HG03571 (cell line): ENCODE measurements at regions not wholly inside any gene's neighbourhood (a gene's known extent, or its start where the extent isn't known, plus 50 kb on each side); places are given as distances from the start of the nearest gene placed in this dataset.

Experiments used
- ATAC-seq: cut with Tn5 transposase; IDR thresholded peaks from one replicate; pipeline ENCODE4 v1.9.1; 2021; ENCODE audit not compliant: unreplicated experiment

DNA sequence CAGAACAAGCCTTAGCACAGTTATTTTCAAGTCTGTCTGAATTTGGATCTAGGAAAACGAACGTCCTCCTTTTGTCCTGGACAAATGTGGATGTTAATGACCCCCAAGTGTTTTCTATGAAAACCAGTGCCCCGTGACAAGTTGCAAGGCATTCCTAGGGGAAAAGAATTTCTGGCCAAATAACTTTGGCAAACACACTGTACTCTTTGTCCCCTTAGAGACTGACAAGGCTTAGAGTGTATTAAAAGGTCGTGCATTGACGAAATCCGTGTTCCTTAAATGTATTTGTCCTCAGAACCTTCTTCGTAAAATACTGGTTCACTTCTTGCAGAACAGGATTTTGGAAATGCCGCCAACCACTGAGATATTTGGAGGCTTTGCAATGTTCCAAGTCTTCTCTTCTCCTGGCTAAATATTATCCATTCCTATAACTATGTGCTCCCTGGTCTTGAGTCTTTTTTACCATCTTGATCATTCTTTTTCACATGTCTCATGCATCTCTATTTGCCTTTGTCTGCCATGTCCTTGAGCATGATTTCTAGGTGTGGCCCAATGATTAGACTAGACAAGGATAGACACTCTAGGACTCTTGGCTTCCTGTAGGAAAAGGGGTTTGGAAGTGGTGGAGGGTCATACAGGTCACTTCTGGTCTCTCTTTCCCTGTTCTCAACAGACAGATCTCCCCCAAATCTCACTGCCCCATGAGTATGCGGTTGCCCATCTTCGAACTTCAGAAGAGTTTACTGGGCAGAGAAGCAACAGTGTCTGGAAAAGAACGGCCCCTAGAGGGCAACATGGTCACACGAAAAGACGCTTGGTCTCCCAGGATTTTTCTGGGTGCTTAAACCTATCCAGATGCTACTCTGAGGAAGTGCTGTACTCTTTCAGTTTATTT is 117.5 kb downstream of the EDEM1 start:
- peak; percentile 80 for ATAC-seq

DNA sequence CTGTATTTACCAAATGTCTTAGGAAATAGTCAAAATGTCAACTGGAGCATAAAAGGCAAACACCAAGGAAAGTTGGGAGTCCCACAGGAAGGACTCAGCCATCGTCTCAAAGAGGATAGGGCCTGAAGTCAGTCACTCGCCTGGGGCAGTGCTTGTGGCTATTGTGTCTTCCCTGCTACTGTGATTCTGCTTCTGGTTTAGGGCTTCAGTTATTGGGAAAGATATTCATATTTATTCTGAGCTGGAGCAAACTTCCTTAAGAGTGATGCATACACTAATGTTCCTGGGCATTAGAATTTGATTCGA is 118.1 kb downstream of the EDEM1 start:
- ATAC-seq: no peak

DNA sequence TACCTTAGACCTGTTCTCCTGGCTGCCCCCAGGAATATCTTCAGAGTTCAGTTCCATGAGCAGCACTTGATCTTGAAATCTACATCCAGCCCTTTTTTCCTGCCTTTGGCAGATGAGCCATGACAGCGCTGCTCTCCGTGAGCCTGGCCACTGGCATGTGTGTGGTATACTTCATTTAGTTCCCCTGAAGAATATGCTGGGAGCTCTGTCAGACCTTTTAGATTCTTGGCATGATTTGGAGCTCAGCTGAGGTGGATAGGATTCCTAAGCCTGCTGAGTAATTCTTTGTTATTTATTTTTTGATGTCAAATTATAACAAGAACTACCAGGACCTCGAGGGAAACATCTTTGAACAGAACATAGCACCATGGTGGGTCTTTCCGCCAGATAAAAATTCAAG is 121.7 kb downstream of the EDEM1 start:
- ATAC-seq: no peak

DNA sequence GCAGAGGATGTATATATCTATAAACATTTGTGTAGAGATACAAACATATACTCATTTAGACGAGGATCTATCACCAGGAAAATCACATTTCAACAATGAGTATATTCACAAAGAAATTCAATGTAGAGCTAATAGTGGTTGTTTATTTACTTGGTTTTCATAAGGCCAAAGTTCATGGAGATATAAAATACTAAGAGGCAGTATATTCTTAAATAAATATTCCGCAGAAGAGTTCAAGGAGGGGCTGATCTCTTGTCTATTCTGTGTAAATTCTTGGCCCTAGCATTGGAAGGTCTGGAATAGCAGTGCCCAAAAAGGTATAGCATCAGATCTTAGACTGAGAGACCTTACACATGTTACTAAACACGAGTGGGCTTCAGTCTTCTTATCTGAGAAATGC is 122.1 kb downstream of the EDEM1 start:
- ATAC-seq: no peak

DNA sequence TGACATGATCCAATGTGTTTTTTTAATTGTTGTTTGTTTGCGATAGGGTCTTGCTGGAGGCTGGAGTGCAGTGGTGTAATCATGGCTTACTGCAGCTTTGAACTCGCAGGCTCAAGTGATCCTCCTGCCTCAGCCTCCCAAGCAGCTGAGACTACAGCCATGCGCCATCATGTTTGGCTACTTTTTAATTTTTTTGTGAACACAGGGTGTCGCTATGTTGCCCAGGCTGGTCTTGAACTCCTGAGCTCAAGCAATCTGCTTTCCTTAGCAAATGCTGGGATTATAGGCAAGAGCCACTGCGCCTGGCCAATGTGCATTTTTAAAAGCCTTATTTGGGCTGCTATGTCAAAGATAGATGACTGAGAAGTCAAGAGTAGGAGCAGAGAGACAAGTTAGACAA is 123.0 kb downstream of the EDEM1 start:
- no peak for ATAC-seq

DNA sequence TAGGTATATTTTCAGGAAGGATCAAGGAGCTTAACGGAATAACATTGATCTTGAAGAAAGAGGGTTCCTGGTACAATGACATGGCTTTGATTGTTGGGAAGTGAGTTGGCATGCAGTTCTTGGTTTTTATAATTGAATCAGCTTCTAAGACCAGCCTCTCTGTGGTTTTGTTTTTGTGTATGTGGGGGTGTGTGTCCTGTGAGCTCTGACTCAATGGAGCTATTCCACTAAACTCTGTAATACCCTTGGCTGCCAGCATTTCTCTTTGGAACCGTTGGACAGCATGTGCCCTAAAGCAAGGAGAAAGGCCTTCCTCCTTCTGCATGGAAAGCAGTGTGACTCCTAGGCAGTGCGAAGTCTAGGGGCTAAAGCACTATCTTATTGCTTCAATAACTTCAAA is 124.8 kb downstream of the EDEM1 start:
- no peak for ATAC-seq

DNA sequence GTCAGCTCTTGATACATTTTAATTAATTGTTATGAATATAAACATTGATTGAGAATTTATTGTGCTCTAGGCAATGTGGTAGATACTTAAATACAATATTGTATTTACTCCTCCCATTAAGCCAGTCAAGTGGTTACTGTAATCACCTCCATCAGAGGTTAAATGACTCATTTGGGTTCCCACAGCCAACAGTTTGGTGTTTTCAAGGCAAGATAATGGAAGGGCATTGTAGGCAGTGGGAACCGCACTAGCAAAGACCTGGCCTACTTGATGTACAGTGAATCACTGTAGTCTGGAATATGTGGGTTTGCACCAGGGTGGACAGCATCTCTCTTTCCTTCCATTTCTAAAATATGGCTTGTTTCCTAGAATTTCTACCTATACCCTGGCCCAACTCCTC is 127.4 kb downstream of the EDEM1 start:
- no peak for ATAC-seq

DNA sequence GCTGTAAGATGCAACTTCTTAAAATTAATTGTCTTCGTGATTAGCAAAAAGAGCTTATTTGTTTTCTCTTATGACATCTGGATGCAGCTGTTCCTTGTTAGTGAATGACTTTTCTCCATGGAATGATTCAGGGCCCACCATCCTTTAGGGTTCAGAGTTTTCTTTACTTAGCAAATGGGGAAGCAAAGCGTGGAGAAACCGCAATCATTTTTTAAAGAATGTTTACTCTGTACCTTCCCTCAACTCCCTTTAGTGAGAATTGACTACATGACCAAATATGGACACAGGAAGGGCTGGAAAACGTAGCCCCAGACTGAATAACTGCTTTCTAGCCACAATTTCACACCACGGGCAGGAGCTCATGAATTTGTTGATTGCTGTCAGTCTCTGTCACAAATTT is 130.1 kb downstream of the EDEM1 start:
- no peak for ATAC-seq

DNA sequence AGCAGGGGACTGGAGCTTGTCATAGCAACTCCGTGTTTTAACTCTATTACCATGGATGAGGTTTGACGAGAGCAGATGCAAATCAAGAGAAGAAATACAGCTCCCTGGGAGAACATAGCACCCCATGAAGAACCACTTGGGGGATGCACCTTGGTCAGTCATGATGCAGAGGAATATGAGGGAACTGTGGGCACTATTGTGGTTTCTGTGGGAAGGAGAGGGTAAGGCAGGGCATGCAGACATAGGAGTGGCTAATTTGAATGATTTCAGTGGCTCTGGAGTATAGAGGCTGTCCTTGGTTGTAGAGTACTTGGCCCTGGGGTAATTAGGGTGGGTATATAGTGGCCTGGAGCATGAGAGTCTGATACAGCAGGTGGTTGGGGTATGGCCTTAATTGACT is 131.9 kb downstream of the EDEM1 start:
- ATAC-seq: no peak

DNA sequence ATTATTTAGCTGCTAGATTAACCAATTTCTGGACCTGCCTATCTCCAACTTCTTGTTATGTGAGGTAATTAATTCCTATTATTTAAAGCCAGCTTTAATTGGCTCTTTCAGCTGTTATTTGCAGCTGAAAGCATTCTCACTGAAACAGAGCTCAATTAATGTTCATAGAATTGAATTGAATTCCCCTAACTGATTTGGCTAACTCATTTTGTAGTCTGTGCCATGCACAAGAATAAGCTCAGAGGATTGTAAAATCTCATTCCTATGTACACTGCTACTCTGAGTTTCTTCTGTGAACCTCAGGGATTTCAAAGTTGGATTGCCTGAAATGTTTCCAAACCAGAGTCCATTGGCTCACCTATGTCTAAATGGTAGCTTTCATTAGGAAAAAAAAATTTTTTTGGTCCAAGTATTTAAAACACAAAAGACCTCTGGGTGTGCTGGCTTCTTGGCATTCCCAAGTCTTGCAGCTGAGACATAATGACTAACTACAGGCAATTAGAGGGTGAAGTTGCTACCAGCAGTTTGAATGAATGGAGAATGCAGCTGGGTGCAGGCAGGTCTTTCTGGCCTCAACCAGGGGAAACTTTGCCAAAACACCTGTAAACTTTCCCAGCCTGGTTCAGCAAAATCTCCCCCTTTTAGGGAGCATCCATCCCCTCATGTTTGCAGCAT is 134.3 kb downstream of the EDEM1 start:
- no peak for ATAC-seq

DNA sequence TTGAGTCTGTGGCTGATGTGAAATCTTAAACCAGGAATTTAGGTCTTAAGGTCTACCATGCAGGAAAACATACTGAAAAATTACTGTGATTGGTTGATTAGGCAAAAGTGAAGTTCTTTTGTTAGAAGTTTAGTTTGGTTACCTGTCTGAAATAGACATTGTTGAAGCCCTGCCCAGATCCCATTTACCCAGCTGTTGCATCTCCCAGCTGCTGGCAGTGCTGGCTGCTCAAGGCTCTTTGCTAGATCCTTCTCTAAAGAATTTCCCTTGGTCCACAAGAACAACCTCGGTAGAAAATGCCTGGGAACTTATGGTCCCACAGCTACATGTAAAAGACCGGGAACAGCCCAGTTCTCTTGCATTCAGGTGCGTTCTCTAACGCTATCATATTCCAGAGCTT is 137.3 kb downstream of the EDEM1 start:
- ATAC-seq: no peak

DNA sequence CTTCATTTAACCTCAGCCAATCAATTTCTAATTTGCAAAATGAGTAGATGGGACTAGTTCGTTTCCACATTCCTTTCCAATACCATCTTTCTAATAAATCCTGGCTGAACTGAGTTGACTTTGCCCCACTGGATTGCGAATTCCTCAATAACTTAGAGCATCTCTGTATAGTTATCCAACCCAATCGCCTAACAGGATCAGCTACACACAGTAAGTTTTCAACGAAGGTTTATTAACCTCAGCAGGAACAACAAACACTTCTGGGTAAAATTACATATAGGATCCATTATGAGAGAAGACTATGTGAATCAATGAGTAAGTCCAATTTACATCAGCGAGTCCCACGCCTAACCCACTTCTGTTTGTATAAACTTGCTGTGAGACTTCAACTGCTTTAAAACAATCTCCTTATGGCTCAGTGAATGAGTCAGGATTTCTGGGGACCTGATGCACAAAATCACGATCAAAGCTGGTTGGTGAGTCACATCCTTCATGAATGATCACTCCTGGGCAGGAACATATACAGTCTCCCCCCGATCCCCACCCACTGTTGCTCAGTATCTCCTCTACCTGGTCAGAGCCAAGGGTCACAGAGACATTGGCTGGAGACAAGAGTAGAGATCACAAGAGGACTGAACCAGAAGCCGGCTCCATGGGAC is 142.8 kb downstream of the EDEM1 start:
- no peak for ATAC-seq

DNA sequence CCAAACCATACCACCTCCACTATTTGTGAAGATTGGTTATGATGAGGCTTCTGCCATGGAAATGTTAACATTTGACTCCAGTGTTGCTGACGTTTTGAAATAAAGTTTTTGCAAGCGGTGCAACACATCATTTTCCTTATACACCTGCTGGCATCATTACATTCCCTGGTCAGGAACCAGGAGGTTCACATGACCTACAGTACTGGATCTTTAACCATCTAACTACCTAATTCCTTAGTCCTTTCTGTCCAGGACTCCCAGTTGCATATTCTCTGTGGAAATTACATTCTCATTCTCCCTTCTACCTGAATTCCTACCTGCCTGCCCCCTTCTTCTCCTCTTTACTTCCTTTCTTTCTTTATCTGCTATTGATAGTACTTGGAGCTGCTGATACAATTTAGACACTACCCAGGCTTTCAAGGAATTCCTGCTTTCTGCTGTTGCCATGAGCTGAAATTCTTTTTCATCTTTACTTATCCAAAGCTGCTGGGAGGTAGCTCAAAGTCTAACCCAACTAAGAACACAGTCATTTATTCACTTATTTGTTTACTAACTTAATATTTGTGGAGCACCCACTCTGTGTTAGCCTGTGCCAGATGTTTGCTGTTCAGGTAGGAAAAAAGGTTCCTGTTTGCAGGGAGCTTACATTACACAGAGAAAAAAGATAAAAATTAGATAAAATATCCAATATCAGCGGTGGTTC is 144.2 kb downstream of the EDEM1 start:
- ATAC-seq: no peak

DNA sequence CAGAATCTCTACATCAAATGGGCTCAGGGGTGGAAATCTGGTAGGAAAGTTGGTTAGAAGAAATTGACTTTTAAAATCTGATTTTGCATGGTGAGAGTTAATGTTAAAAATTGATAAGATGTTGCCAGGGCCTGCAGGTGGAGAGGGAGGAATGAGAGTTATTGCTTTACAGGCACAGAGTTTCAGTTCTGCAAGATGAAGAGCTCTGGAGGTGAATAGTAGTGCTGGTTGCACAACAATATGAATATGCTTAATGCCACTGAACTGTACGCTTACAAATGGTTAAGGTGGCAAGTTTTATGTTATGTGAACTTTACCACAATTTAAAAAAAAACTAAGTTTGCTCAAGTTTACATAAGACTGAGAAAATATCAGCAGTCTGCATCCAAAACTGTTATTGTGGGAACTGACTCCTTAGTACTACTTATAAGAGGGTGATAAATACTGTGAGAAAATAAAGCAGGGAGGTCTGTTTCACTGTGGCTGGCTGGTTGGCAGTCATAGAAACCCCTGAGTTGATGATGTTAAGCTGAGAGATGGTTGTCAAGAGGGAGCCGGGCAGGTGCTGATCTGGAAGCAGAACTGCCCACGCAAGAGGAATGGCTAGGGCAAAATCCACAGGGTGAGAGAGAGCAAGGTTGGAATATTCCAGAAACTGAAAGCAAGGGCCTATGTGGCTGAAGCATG is 144.9 kb downstream of the EDEM1 start:
- no peak for ATAC-seq

DNA sequence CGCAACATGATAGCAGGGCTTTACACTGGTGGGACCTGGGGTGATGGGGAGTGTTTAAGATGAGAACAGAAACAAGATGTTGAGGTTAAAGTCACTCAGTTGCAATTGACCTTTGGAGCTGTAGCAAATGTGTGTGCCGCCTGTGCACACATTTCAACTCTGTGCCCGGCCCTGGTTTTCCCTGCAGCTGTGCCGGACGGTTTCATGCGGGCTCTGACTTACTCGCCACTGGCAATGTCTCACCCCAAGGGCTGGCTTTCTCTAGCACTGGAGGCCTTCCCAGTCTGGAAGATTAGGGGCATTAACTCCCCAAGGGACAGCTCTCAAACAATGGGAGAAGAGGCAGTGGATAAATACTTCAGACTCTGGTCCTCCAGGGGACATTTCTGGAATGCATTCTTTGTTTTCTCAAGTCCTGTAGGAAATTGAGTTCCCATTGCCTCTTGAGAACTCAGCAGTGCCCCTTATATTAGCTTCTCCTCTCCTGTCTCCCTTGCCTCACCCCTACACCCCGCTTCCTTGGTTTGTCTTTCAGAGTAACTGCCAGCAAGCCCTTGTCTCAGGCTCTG is 152.5 kb downstream of the EDEM1 start:
- no peak for ATAC-seq

DNA sequence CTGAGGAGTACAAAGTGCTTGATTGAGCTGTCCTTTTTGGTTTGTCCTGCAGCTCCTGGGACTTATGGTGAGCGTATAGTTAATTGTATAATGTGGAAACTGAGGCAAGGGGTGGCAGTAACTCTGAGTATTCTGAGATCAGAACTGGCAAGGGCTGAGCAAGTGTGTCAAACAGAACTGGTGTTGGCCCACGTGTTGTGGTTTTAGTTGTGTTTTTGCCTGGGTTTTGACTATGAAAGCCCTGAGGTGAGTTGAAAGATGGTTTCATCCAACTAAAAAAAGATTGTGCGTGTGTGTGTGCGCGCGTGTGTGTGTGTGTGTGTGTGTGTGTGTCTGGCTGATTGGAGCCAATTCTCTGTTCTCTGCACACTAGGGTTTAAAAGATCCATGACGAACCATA is 154.1 kb downstream of the EDEM1 start:
- no peak for ATAC-seq

DNA sequence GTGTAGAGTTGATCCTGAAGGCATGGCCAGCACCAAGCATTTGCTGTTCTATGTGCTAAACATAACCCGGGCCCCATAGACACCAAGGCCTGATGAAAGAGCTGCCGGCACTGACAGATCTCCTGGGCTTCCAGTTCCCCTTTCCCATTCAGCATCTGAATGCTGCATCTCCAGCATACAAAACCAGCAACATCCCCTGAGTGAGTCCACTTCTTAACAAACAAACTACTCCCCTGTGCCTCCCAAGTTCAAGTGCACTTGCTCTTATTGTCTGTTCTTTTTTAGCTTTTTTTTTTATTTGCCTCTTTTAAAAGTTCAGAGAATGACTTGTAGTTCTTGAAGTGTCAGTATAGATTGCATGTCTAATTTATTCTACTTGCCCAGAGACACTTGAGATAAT is 156.0 kb downstream of the EDEM1 start:
- ATAC-seq: no peak

DNA sequence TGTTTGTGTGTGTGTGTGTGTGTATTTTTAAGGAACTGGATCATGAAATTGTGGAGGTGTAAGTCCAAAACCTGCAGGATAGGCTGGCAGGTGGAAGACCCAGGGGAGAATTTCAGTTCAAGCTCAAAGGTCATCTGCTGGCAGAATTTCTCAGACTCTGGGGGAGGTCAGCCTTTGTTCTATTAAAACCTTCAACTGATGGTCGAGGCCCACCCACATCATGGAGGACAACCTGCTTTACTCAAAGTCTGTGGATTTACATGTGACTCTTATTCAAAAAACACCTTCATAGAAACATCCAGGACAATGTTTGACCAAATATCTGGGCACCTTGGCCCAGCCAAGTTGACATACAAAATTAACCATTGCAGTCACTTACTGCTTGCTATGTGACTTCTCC is 157.2 kb downstream of the EDEM1 start:
- no peak for ATAC-seq

DNA sequence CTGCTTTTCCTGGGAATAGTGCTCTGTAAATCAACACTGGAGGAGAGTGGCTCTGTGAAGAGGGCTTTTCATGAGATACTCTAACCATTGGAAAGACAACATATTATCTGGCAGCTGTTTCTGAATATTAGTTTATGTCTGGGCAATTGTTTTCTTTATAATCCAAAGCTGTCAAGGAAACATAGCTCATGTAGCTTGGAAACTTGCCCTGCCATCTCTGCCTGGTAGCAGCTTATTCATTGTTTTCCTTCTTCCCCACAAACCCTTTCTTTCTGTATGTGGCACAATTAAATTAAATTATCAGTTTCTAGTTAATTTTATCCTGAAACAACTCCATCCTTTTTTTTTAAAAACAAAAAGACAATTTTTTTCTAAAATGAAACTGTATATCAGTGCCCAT is 160.0 kb downstream of the EDEM1 start:
- no peak for ATAC-seq

DNA sequence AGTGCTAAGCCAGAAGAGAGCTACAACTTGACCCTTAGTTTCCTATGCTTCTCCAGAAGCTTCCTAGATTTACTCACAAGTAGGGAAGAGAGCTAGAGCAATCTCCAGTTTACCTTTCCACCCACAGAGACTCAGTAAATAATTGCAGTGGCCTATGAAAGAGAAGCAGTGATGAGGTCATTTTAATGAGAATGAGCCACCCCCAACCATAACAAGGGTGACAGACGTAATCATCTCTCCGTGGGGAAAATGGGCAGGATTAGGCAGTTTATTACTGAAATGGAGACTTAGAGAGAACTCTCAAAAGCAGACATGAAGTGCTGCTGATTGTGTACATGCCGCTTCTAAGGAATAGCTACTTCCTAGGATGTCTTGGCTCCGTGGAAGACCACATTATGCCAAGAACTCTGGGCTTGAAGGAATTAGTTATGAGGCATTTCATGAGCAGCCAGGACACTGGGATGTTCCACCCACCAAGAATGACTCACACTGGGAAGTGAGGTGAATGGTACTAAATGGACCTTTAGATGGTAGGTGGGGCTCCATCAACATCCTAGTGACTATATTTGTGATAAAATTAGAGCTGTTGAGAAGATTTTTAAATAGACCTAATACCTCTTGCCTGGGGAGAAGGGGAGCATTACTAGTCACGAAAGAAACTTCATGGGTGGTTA is 160.9 kb downstream of the EDEM1 start:
- no peak for ATAC-seq
